Activated CD4-positive, alpha-beta T cell treated with anti-CD3 and anti-CD28 coated beads for 36 hours (primary cell): ENCODE measurements at regions not wholly inside any gene's neighbourhood (a gene's known extent, or its start where the extent isn't known, plus 50 kb on each side); places are given as distances from the start of the nearest gene placed in this dataset.

ENCODE experiments used
- ATAC-seq: fragments of 200-7000 bp; cut with Tn5 transposase; one replicate; pipeline ENCODE4 v1.10.0; 2021; ENCODE audit warnings: mild to moderate bottlenecking, moderate library complexity
- CTCF ChIA-PET: fragments of 350-600 bp; sonication (Branson Sonifier 250); formaldehyde crosslinking; loops from one replicate; lab custom pipeline; 2021; ENCODE audit warnings: antibody characterized with exemption; lab: Charles Lee
- POLR2A ChIA-PET: fragments of 350-600 bp; sonication (Branson Sonifier 250); formaldehyde crosslinking; loops from one replicate; lab custom pipeline; 2021; ENCODE audit warnings: antibody characterized with exemption, inconsistent platforms; lab: Charles Lee
- DNase-seq: peaks from one replicate; pipeline ENCODE4 v3.0.0-alpha.2; 2020
- H3K27ac Mint-ChIP-seq: one replicate; pipeline ENCODE4 v1.8.0; 2021; ENCODE audit warnings: mixed read lengths
- H3K27me3 Mint-ChIP-seq: one replicate; pipeline ENCODE4 v1.8.0; 2021; ENCODE audit warnings: mixed read lengths
- H3K36me3 Mint-ChIP-seq: one replicate; pipeline ENCODE4 v1.8.0; 2021; ENCODE audit warnings: low read depth, mixed read lengths
- H3K4me1 Mint-ChIP-seq: one replicate; pipeline ENCODE4 v1.8.0; 2021; ENCODE audit warnings: mixed read lengths
- H3K4me3 Mint-ChIP-seq: one replicate; pipeline ENCODE4 v1.8.0; 2021; ENCODE audit warnings: mild to moderate bottlenecking, moderate library complexity, mixed read lengths
- H3K9me3 Mint-ChIP-seq: one replicate; pipeline ENCODE4 v1.8.0; 2021; ENCODE audit warnings: low read depth, mixed read lengths
- intact Hi-C, 2 experiments: fragments of 100-400 bp; cut with DNase I in 1 of 2; cut with micrococcal nuclease in 1 of 2; formaldehyde crosslinking; loops; one replicate each; pipeline versions ENCODE4 v1.14.2 to v1.15.1; 2022 to 2024; cut with DNase I, micrococcal nuclease

- H3K4me3 Mint-ChIP-seq = no peak overlapping the region
- intact Hi-C loops = no loop called here
- POLR2A ChIA-PET = no interaction called here
- ATAC-seq (no peak), DNase-seq (no peak)
- no peaks in the 10 kb centered on the region for H3K9me3 Mint-ChIP-seq
- H3K36me3 Mint-ChIP-seq = no peaks in the 10 kb centered on the region
- H3K27me3 Mint-ChIP-seq = no peaks in the 10 kb centered on the region
- no peaks in the 10 kb centered on the region for H3K4me1 Mint-ChIP-seq
- H3K27ac Mint-ChIP-seq = no peak overlapping the region
- CTCF ChIA-PET = no interaction called here
Observed at GRCh38 chr2:2566396-2567323, 235.6 kb upstream of the MYT1L start.

GRCh38 chr2:2565671-2566070 lies 234.6 kb upstream of the MYT1L start:
- Mint-ChIP-seq H3K27me3 (no peaks in the 10 kb centered on the region), H3K4me1 (no peaks in the 10 kb centered on the region), H3K27ac (no peak overlapping the region), H3K36me3 (no peaks in the 10 kb centered on the region), H3K9me3 (no peaks in the 10 kb centered on the region), H3K4me3 (no peak overlapping the region)
- POLR2A ChIA-PET = no interaction called here
- CTCF ChIA-PET = no interaction called here
- no peak for DNase-seq
- intact Hi-C loops = no loop called here
- ATAC-seq = no peak

- DNase-seq = no peak
- no peak overlapping the region for H3K27ac Mint-ChIP-seq
- ChIA-PET POLR2A (no interaction called here), CTCF (no interaction called here)
- no peak for ATAC-seq
- H3K4me3 Mint-ChIP-seq = no peak overlapping the region
- H3K4me1 Mint-ChIP-seq = no peaks in the 10 kb centered on the region
- H3K36me3 Mint-ChIP-seq = no peaks in the 10 kb centered on the region
- intact Hi-C loops = no loop called here
- H3K9me3 Mint-ChIP-seq = no peaks in the 10 kb centered on the region
- H3K27me3 Mint-ChIP-seq = no peaks in the 10 kb centered on the region
Observed at GRCh38 chr2:2564300-2565078, 233.4 kb upstream of the MYT1L start.

GRCh38 chr2:2563309-2563860 lies 232.3 kb upstream of the MYT1L start:
- no peak overlapping the region for H3K27ac Mint-ChIP-seq
- intact Hi-C loops = no loop called here
- ChIA-PET POLR2A (no interaction called here), CTCF (no interaction called here)
- no peak overlapping the region for H3K4me3 Mint-ChIP-seq
- no peak for DNase-seq
- no peaks in the 10 kb centered on the region for H3K4me1 Mint-ChIP-seq
- H3K9me3 Mint-ChIP-seq = no peaks in the 10 kb centered on the region
- no peaks in the 10 kb centered on the region for H3K36me3 Mint-ChIP-seq
- H3K27me3 Mint-ChIP-seq = no peaks in the 10 kb centered on the region
- ATAC-seq = no peak

GRCh38 chr2:2562867-2563266 lies 231.8 kb upstream of the MYT1L start:
- intact Hi-C loops = no loop called here
- DNase-seq = no peak
- Mint-ChIP-seq H3K27me3 (no peaks in the 10 kb centered on the region), H3K36me3 (no peaks in the 10 kb centered on the region), H3K27ac (no peak overlapping the region), H3K9me3 (no peaks in the 10 kb centered on the region), H3K4me1 (no peaks in the 10 kb centered on the region), H3K4me3 (no peak overlapping the region)
- ChIA-PET CTCF (interaction anchor here (0.6 kb wide), 1 partner anchor 664 kb away, joined by 4 read pairs; no protein-coding TSS in a partner anchor), POLR2A (no interaction called here)
- ATAC-seq = no peak

GRCh38 chr2:2561346-2562095 lies 230.4 kb upstream of the MYT1L start:
- Mint-ChIP-seq H3K4me1 (no peaks in the 10 kb centered on the region), H3K4me3 (no peak overlapping the region), H3K27ac (no peak overlapping the region), H3K27me3 (peaks cover 3% of the 10 kb centered on the region), H3K36me3 (no peaks in the 10 kb centered on the region), H3K9me3 (no peaks in the 10 kb centered on the region)
- no peak for ATAC-seq
- intact Hi-C loops = no loop called here
- no peak for DNase-seq
- ChIA-PET CTCF (no interaction called here), POLR2A (no interaction called here)

GRCh38 chr2:2560374-2561015 lies 229.4 kb upstream of the MYT1L start:
- no peaks in the 10 kb centered on the region for H3K4me1 Mint-ChIP-seq
- no peak overlapping the region for H3K4me3 Mint-ChIP-seq
- CTCF ChIA-PET = no interaction called here
- no peak overlapping the region for H3K27ac Mint-ChIP-seq
- POLR2A ChIA-PET = interaction anchor here (1.0 kb wide), 1 partner anchor 15 kb away, joined by 3 read pairs; no protein-coding TSS in a partner anchor
- DNase-seq (no peak), ATAC-seq (no peak)
- no peaks in the 10 kb centered on the region for H3K9me3 Mint-ChIP-seq
- no peaks in the 10 kb centered on the region for H3K36me3 Mint-ChIP-seq
- peaks cover 3% of the 10 kb centered on the region for H3K27me3 Mint-ChIP-seq
- intact Hi-C loops = no loop called here

- ChIA-PET CTCF (no interaction called here), POLR2A (no interaction called here)
- intact Hi-C loops = no loop called here
- ATAC-seq (no peak), DNase-seq (no peak)
- Mint-ChIP-seq H3K36me3 (no peaks in the 10 kb centered on the region), H3K4me1 (no peaks in the 10 kb centered on the region), H3K4me3 (no peak overlapping the region), H3K9me3 (peaks cover 4% of the 10 kb centered on the region), H3K27me3 (peaks cover 3% of the 10 kb centered on the region), H3K27ac (no peak overlapping the region)
Observed at GRCh38 chr2:2558476-2558875, 227.4 kb upstream of the MYT1L start.

- no peak for ATAC-seq
Observed at GRCh38 chr2:2557475-2557874, 226.4 kb upstream of the MYT1L start.

GRCh38 chr2:2550856-2551255 lies 219.8 kb upstream of the MYT1L start:
- no peak for ATAC-seq
- POLR2A ChIA-PET = no interaction called here
- CTCF ChIA-PET = no interaction called here
- intact Hi-C loops = no loop called here
- no peaks in the 10 kb centered on the region for H3K36me3 Mint-ChIP-seq
- no peaks in the 10 kb centered on the region for H3K4me1 Mint-ChIP-seq
- H3K4me3 Mint-ChIP-seq = no peak overlapping the region
- H3K9me3 Mint-ChIP-seq = peaks cover 19% of the 10 kb centered on the region
- no peak overlapping the region for H3K27ac Mint-ChIP-seq
- DNase-seq = no peak
- no peaks in the 10 kb centered on the region for H3K27me3 Mint-ChIP-seq

More at GRCh38 chr2:2557475-2557874, 226.4 kb upstream of the MYT1L start:
- ChIA-PET POLR2A (no interaction called here), CTCF (no interaction called here)
- H3K36me3 Mint-ChIP-seq = no peaks in the 10 kb centered on the region
- intact Hi-C loops = no loop called here
- no peak overlapping the region for H3K4me3 Mint-ChIP-seq
- DNase-seq = no peak
- peaks cover 11% of the 10 kb centered on the region for H3K9me3 Mint-ChIP-seq
- peaks cover 3% of the 10 kb centered on the region for H3K27me3 Mint-ChIP-seq
- no peak overlapping the region for H3K27ac Mint-ChIP-seq
- no peaks in the 10 kb centered on the region for H3K4me1 Mint-ChIP-seq

GRCh38 chr2:2547911-2548310 lies 216.8 kb upstream of the MYT1L start:
- no peaks in the 10 kb centered on the region for H3K4me1 Mint-ChIP-seq

More at GRCh38 chr2:2547911-2548310, 216.8 kb upstream of the MYT1L start:
- ChIA-PET CTCF (no interaction called here), POLR2A (no interaction called here)
- Mint-ChIP-seq H3K4me3 (no peak overlapping the region), H3K27ac (no peak overlapping the region), H3K27me3 (no peaks in the 10 kb centered on the region), H3K36me3 (no peaks in the 10 kb centered on the region), H3K9me3 (peaks cover 10% of the 10 kb centered on the region)
- intact Hi-C loops = no loop called here
- ATAC-seq (no peak), DNase-seq (no peak)
